Stomach (tissue), 8 donors: ENCODE measurements at regions not wholly inside any gene's neighbourhood (a gene's known extent, or its start where the extent isn't known, plus 50 kb on each side); places are given as distances from the start of the nearest gene placed in this dataset.

Experiments used
- DNase-seq, 2 donors: peaks; one replicate each; pipeline versions ENCODE4 v3.0.0 to v3.0.0-alpha.2; 2013 to 2019
- H3K27ac ChIP-seq, 5 donors: fragments of 200-600 bp in 4 of 5; sonication (generic) in 4 of 5; one replicate each; pipeline ENCODE4 v1.5.1; 2013 to 2019; ENCODE audit warnings: mild to moderate bottlenecking in 1 of 5, moderate library complexity in 1 of 5
- H3K27me3 ChIP-seq, 3 donors: fragments of 200-600 bp; sonication (generic); one replicate each; pipeline ENCODE4 v1.5.1; 2017 to 2019; ENCODE audit warnings: mixed run types in 1 of 3
- H3K36me3 ChIP-seq, 4 donors: fragments of 200-600 bp; sonication (generic); 1 replicate in 3 of 4; 2 replicates in 1 of 4; pipeline ENCODE4 v1.5.1; 2016 to 2019
- H3K4me1 ChIP-seq, 4 donors: fragments of 200-600 bp; sonication (generic); one replicate each; pipeline ENCODE4 v1.5.1; 2016 to 2019
- H3K4me3 ChIP-seq, 4 donors: fragments of 200-600 bp; sonication (generic) in 3 of 4; one replicate each; pipeline ENCODE4 v1.5.1; 2016 to 2019; ENCODE audit warnings: mild to moderate bottlenecking in 1 of 4
- H3K9me3 ChIP-seq, 4 donors: fragments of 200-600 bp; sonication (generic); one replicate each; pipeline ENCODE4 v1.5.1; 2016 to 2019
- CTCF ChIP-seq, 7 experiments: fragments of 450-650 bp in 4 of 7; fragments of 200-600 bp in 3 of 7; sonication (generic) in 3 of 7; IDR thresholded peaks; one replicate each; pipeline ENCODE4 v1.5.1; 2016 to 2019; ENCODE audit warnings: antibody characterized with exemption in 7 of 7, control low read depth in 2 of 7, mild to moderate bottlenecking in 1 of 7
- EP300 ChIP-seq: sonication (generic); formaldehyde crosslinking; IDR thresholded peaks from one replicate; pipeline ENCODE4 v1.6.1; 2017; ENCODE audit warnings: antibody characterized with exemption
- POLR2A ChIP-seq, 4 donors: fragments of 450-650 bp; IDR thresholded peaks; one replicate each; pipeline ENCODE4 v1.6.1; 2016; ENCODE audit warnings: antibody characterized with exemption in 4 of 4, control low read depth in 2 of 4, mild to moderate bottlenecking in 1 of 4, moderate library complexity in 1 of 4
- POLR2AphosphoS5 ChIP-seq, 3 donors: sonication (generic); formaldehyde crosslinking; IDR thresholded peaks; one replicate each; pipeline ENCODE4 v1.6.1; 2016; ENCODE audit warnings: antibody characterized with exemption in 3 of 3
- WGBS, 5 donors: extraction: QIAGEN DNeasy Blood & Tissue Kit in 3 of 5; methylation state at CpG; one replicate each; pipeline versions ENCODE4 v1.1.5 to v1.1.7; 2013 to 2018; 5-methylcytosine and 5-hydroxymethylcytosine counted together
- intact Hi-C: fragments of 100-400 bp; cut with DNase I; formaldehyde crosslinking; loops from one replicate; pipeline ENCODE4 v1.15.1; 2023; ENCODE audit warnings: low total_unique reads
- donor health status: healthy with polysubstance abuse.
- donor health status: Bipolar disorder and iron deficiency.
- donor health status: healthy.

- intact Hi-C loops = no loop called here
- H3K27me3 ChIP-seq = no peaks in the 10 kb centered on the region
- H3K36me3 ChIP-seq = no peaks in the 10 kb centered on the region
- peak in 1 of 2 donors; percentile 38 for DNase-seq
- H3K9me3 ChIP-seq = no peaks in the 10 kb centered on the region
- no peaks in the 10 kb centered on the region for H3K4me1 ChIP-seq
- H3K27ac ChIP-seq = no peak overlapping the region
- no peak for TF ChIP-seq POLR2A (IDR thresholded peaks at IDR 0.05)
- no peak for TF ChIP-seq CTCF (IDR thresholded peaks at IDR 0.05)
- TF ChIP-seq POLR2AphosphoS5 (IDR thresholded peaks at IDR 0.05) = no peak
- no peak for TF ChIP-seq EP300
- H3K4me3 ChIP-seq = no peak overlapping the region
These were observed 810.4 kb upstream of the GRAMD2B start for GRCh38 chr5:125612776-125613175.

GRCh38 chr5:125630237-125630636 lies 793.0 kb upstream of the GRAMD2B start:
- Histone ChIP-seq H3K27me3 (no peaks in the 10 kb centered on the region), H3K9me3 (no peaks in the 10 kb centered on the region), H3K36me3 (no peaks in the 10 kb centered on the region), H3K4me3 (no peak overlapping the region), H3K27ac (no peak overlapping the region), H3K4me1 (no peaks in the 10 kb centered on the region)
- WGBS, 5 donors = 84 to 94% (median 93%) methylated on average over 1 of the region's 1 CpG
- no peak for TF ChIP-seq EP300
- no peak for TF ChIP-seq POLR2AphosphoS5 (IDR thresholded peaks at IDR 0.05)
- TF ChIP-seq CTCF (IDR thresholded peaks at IDR 0.05) = no peak
- TF ChIP-seq POLR2A (IDR thresholded peaks at IDR 0.05) = no peak
- intact Hi-C loops = no loop called here
- DNase-seq = no peak

- H3K36me3 ChIP-seq = no peaks in the 10 kb centered on the region
- no peaks in the 10 kb centered on the region for H3K4me1 ChIP-seq
- no peaks in the 10 kb centered on the region for H3K27me3 ChIP-seq
- WGBS, 5 donors = 84 to 98% (median 88%) methylated on average over 1 of the region's 1 CpG
- no peak overlapping the region for H3K4me3 ChIP-seq
- no peak for DNase-seq
- intact Hi-C loops = no loop called here
- TF ChIP-seq EP300 (no peak), CTCF (IDR thresholded peaks at IDR 0.05) (no peak), POLR2AphosphoS5 (IDR thresholded peaks at IDR 0.05) (no peak)
- no peaks in the 10 kb centered on the region for H3K9me3 ChIP-seq
- no peak overlapping the region for H3K27ac ChIP-seq
These were observed 789.7 kb upstream of the GRAMD2B start for GRCh38 chr5:125633523-125633922.

GRCh38 chr5:125634216-125634835 lies 788.9 kb upstream of the GRAMD2B start:
- DNase-seq = no peak
- Histone ChIP-seq H3K36me3 (no peaks in the 10 kb centered on the region), H3K4me3 (no peak overlapping the region), H3K27ac (no peak overlapping the region), H3K9me3 (no peaks in the 10 kb centered on the region), H3K27me3 (no peaks in the 10 kb centered on the region), H3K4me1 (no peaks in the 10 kb centered on the region)
- TF ChIP-seq CTCF (IDR thresholded peaks at IDR 0.05) = no peak
- intact Hi-C loops = no loop called here
- WGBS, 5 donors = 94 to 100% (median 98%) methylated on average over 1 of the region's 1 CpG
